ENCODE measurements at regions not wholly inside any gene's neighbourhood (a gene's known extent, or its start where the extent isn't known, plus 50 kb on each side); places are given as distances from the start of the nearest gene placed in this dataset.

DNA sequence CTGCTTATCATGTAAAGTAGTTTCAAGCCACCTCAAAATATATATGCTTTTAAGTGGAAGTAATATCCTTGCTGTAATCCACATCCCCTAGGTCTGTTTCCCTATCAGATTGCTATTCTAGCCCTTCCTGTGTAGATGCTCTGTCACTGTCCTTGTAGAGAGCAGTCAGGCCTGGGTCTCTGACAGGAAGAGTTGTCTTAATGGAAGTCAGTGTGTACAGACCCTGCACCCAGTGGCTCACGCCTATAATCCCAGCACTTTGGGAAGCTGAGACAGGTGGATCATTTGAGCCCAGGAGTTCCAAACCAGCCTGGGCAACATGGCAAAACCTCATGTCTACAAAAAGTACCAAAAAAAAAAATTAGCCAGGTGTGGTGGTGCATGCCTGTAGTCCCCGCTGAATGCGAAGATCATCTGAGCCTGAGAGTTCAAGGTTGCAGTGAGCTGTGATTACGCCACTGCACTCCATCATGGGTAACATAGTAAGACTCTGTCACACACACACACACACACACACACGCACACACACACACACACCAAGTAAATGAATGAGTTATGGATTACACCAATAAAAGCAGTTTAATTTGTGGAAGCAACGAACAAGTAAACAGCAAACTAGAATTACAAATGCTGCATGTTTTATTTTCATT, 70.2 kb upstream of the DSC1 start:
- TF ChIP-seq POLR2AphosphoS5 (IDR thresholded peaks at IDR 0.05; ENCODE audit: low read depth, low read length) (no peak), SMC3 (IDR thresholded peaks at IDR 0.05; ENCODE audit: low read depth, low read length) (no peak), FOXM1 (IDR thresholded peaks at IDR 0.05; ENCODE audit: low read depth) (no peak), GABPA (IDR thresholded peaks at IDR 0.05; ENCODE audit: low read depth) (no peak), ELF1 (IDR thresholded peaks at IDR 0.05) (no peak), RFX5 (IDR thresholded peaks at IDR 0.05; ENCODE audit: low read length) (no peak), JUND (IDR thresholded peaks at IDR 0.05) (no peak), TAF1 (IDR thresholded peaks at IDR 0.05; ENCODE audit: borderline replicate concordance, low read depth, low read length) (no peak)
- TF ChIP-seq, protein P1, sequence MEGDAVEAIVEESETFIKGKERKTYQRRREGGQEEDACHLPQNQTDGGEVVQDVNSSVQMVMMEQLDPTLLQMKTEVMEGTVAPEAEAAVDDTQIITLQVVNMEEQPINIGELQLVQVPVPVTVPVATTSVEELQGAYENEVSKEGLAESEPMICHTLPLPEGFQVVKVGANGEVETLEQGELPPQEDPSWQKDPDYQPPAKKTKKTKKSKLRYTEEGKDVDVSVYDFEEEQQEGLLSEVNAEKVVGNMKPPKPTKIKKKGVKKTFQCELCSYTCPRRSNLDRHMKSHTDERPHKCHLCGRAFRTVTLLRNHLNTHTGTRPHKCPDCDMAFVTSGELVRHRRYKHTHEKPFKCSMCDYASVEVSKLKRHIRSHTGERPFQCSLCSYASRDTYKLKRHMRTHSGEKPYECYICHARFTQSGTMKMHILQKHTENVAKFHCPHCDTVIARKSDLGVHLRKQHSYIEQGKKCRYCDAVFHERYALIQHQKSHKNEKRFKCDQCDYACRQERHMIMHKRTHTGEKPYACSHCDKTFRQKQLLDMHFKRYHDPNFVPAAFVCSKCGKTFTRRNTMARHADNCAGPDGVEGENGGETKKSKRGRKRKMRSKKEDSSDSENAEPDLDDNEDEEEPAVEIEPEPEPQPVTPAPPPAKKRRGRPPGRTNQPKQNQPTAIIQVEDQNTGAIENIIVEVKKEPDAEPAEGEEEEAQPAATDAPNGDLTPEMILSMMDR (IDR thresholded peaks at IDR 0.05): no peak
